Esophagus squamous epithelium (tissue), 4 donors: ENCODE measurements at regions not wholly inside any gene's neighbourhood (a gene's known extent, or its start where the extent isn't known, plus 50 kb on each side); places are given as distances from the start of the nearest gene placed in this dataset.

Experiments used
- CTCF ChIP-seq, 6 experiments: fragments of 450-650 bp in 4 of 6; fragments of 200-600 bp in 2 of 6; sonication (generic) in 2 of 6; IDR thresholded peaks; one replicate each; pipeline ENCODE4 v1.5.1; 2016 to 2019; ENCODE audit warnings: antibody characterized with exemption in 6 of 6, mild to moderate bottlenecking in 4 of 6, moderate library complexity in 4 of 6
- POLR2A ChIP-seq, 4 donors: fragments of 450-650 bp; IDR thresholded peaks; one replicate each; pipeline ENCODE4 v1.6.1; 2017; ENCODE audit warnings: antibody characterized with exemption in 4 of 4, mild to moderate bottlenecking in 4 of 4, moderate library complexity in 3 of 4

- TF ChIP-seq CTCF (IDR thresholded peaks at IDR 0.05) (no peak), POLR2A (IDR thresholded peaks at IDR 0.05) (no peak)
These were observed 83.8 kb upstream of the STOX2 start for GRCh38 chr4:183821076-183821853.
